ENCODE measurements at regions not wholly inside any gene's neighbourhood (a gene's known extent, or its start where the extent isn't known, plus 50 kb on each side); places are given as distances from the start of the nearest gene placed in this dataset.
"Not testable (repeated sequence)": the region's sequence is repeated elsewhere in the genome, so short reads cannot be mapped to it uniquely, and the experiment has no call there.

GRCh38 chr6:27049863-27050781 is 197.4 kb upstream of the PRSS16 start:
- Histone ChIP-seq H3K4me3 (no peak overlapping the region), H3K27ac (no peak overlapping the region), H3K9me3 (no peaks in the 10 kb centered on the region), H3K4me1 (no peaks in the 10 kb centered on the region), H3K36me3 (no peaks in the 10 kb centered on the region), H3K27me3 (no peaks in the 10 kb centered on the region)
- no peak for DNase-seq
- TF ChIP-seq POLR2A (IDR thresholded peaks at IDR 0.05) (no peak), CTCF (IDR thresholded peaks at IDR 0.05) (no peak)
- intact Hi-C loops (cut with DNase I; ENCODE audit: low total_unique reads), result no loop called here

GRCh38 chr6:27052082-27052730 is 195.3 kb upstream of the PRSS16 start:
- H3K27me3 ChIP-seq; H3K4me3 ChIP-seq; H3K27ac ChIP-seq; DNase-seq; H3K36me3 ChIP-seq; intact Hi-C loops (cut with DNase I; ENCODE audit: low total_unique reads); H3K9me3 ChIP-seq; H3K4me1 ChIP-seq: not testable (repeated sequence)

GRCh38 chr6:27052731-27053082 is 194.8 kb upstream of the PRSS16 start:
- TF ChIP-seq POLR2A (IDR thresholded peaks at IDR 0.05) (no peak), CTCF (IDR thresholded peaks at IDR 0.05) (no peak)
- intact Hi-C loops (cut with DNase I; ENCODE audit: low total_unique reads), result no loop called here

GRCh38 chr6:27053738-27054137 is 193.8 kb upstream of the PRSS16 start:
- DNase-seq, result no peak
- no peaks in the 10 kb centered on the region for H3K27me3 ChIP-seq
- intact Hi-C loops (cut with DNase I; ENCODE audit: low total_unique reads), result no loop called here
- no peak for TF ChIP-seq POLR2A (IDR thresholded peaks at IDR 0.05)
- TF ChIP-seq CTCF (IDR thresholded peaks at IDR 0.05), result no peak
- no peak overlapping the region for H3K4me3 ChIP-seq
- H3K9me3 ChIP-seq, result no peaks in the 10 kb centered on the region
- H3K27ac ChIP-seq, result no peak overlapping the region
- H3K4me1 ChIP-seq, result no peaks in the 10 kb centered on the region
- H3K36me3 ChIP-seq, result no peaks in the 10 kb centered on the region

More at GRCh38 chr6:27052731-27053082, 194.8 kb upstream of the PRSS16 start:
- H3K27ac ChIP-seq, result no peak overlapping the region
- no peaks in the 10 kb centered on the region for H3K27me3 ChIP-seq
- no peak overlapping the region for H3K4me3 ChIP-seq
- no peaks in the 10 kb centered on the region for H3K9me3 ChIP-seq
- H3K4me1 ChIP-seq, result no peaks in the 10 kb centered on the region
- no peak for DNase-seq
- H3K36me3 ChIP-seq, result no peaks in the 10 kb centered on the region

DNA sequence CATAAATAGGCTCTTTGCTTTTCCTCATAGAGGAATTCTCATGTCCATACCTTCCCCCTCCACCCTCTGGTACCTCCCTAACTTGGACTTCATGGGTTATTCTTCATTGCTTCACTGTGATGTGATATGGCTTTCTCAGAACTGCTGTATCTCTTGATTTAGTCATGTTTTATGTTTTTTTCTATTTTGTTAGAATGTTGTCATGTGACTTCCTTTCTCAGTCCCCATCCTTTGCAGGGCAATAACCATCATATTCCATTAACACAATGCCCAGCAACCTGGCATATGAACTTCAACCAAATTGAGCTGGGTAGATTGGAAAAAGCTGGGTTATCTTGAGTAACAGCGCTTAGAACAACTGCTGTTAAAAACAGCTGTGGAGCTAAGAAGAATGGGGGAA is 190.9 kb upstream of the PRSS16 start:
- Histone ChIP-seq H3K9me3 (no peaks in the 10 kb centered on the region), H3K4me3 (no peak overlapping the region), H3K4me1 (no peaks in the 10 kb centered on the region), H3K27me3 (no peaks in the 10 kb centered on the region), H3K27ac (no peak overlapping the region), H3K36me3 (no peaks in the 10 kb centered on the region)
- intact Hi-C loops (cut with DNase I; ENCODE audit: low total_unique reads), result no loop called here
- no peak for TF ChIP-seq POLR2A (IDR thresholded peaks at IDR 0.05)
- no peak for TF ChIP-seq CTCF (IDR thresholded peaks at IDR 0.05)
- DNase-seq, result no peak

All from uterus (tissue), 3 donors.